NCI-H187 treated with DMSO at 0.1 percent for 48 hours (cell line): ENCODE measurements at regions not wholly inside any gene's neighbourhood (a gene's known extent, or its start where the extent isn't known, plus 50 kb on each side); places are given as distances from the start of the nearest gene placed in this dataset.
"Not testable (repeated sequence)": the region's sequence is repeated elsewhere in the genome, so short reads cannot be mapped to it uniquely, and the experiment has no call there.

Source experiments
- DNase-seq: peaks from one replicate; lab custom pipeline; 2025; lab: John Stamatoyannopoulos, UW

GRCh38 chr21:20779321-20779720 lies 218.9 kb upstream of the NCAM2 start:
- no peak for DNase-seq

GRCh38 chr21:20783611-20784010 lies 214.6 kb upstream of the NCAM2 start:
- DNase-seq, result no peak

- no peak for DNase-seq
Measured at GRCh38 chr21:20789729-20790500, 208.3 kb upstream of the NCAM2 start.

GRCh38 chr21:20800106-20800505 lies 198.1 kb upstream of the NCAM2 start:
- no peak for DNase-seq

GRCh38 chr21:20802201-20802600 lies 196.0 kb upstream of the NCAM2 start:
- DNase-seq, result no peak

GRCh38 chr21:20802631-20803260 lies 195.5 kb upstream of the NCAM2 start:
- DNase-seq, result no peak

- no peak for DNase-seq
Measured at GRCh38 chr21:20811702-20812101, 186.5 kb upstream of the NCAM2 start.

GRCh38 chr21:20814090-20814489 lies 184.1 kb upstream of the NCAM2 start:
- no peak for DNase-seq

- no peak for DNase-seq
Measured at GRCh38 chr21:20822666-20823065, 175.5 kb upstream of the NCAM2 start.

- no peak for DNase-seq
Measured at GRCh38 chr21:20852866-20853265, 145.3 kb upstream of the NCAM2 start.

- peak; percentile 90 for DNase-seq
Measured at GRCh38 chr21:20856926-20857325, 141.3 kb upstream of the NCAM2 start.

GRCh38 chr21:20874202-20874601 lies 124.0 kb upstream of the NCAM2 start:
- DNase-seq, result no peak

GRCh38 chr21:20875742-20876141 lies 122.5 kb upstream of the NCAM2 start:
- DNase-seq, result no peak

GRCh38 chr21:20877976-20878375 lies 120.2 kb upstream of the NCAM2 start:
- DNase-seq, result no peak

GRCh38 chr21:20882462-20883407 lies 115.5 kb upstream of the NCAM2 start:
- DNase-seq, result peak; percentile 17

GRCh38 chr21:20883408-20883800 lies 114.8 kb upstream of the NCAM2 start:
- DNase-seq, result no peak

GRCh38 chr21:20902511-20902910 lies 95.7 kb upstream of the NCAM2 start:
- DNase-seq, result no peak

GRCh38 chr21:20902998-20903397 lies 95.2 kb upstream of the NCAM2 start:
- no peak for DNase-seq

GRCh38 chr21:20927555-20927954 lies 70.7 kb upstream of the NCAM2 start:
- DNase-seq, result not testable (repeated sequence)

GRCh38 chr21:20942523-20942922 lies 55.7 kb upstream of the NCAM2 start:
- DNase-seq, result no peak

- no peak for DNase-seq
Measured at GRCh38 chr21:20943561-20943997, 54.6 kb upstream of the NCAM2 start.

- no peak for DNase-seq
Measured at GRCh38 chr21:20944139-20944538, 54.1 kb upstream of the NCAM2 start.

GRCh38 chr21:20946701-20947100 lies 51.5 kb upstream of the NCAM2 start:
- DNase-seq, result no peak
